ENCODE measurements at regions not wholly inside any gene's neighbourhood (a gene's known extent, or its start where the extent isn't known, plus 50 kb on each side); places are given as distances from the start of the nearest gene placed in this dataset.
A peak's percentile ranks its signal among the peaks of the same experiment; 100 is the strongest.

- WGBS, 2 donors, result 88 to 93% methylated on average over 6 of the region's 6 CpGs
- no peak for TF ChIP-seq POLR2A (IDR thresholded peaks at IDR 0.05)
- TF ChIP-seq, protein P1, sequence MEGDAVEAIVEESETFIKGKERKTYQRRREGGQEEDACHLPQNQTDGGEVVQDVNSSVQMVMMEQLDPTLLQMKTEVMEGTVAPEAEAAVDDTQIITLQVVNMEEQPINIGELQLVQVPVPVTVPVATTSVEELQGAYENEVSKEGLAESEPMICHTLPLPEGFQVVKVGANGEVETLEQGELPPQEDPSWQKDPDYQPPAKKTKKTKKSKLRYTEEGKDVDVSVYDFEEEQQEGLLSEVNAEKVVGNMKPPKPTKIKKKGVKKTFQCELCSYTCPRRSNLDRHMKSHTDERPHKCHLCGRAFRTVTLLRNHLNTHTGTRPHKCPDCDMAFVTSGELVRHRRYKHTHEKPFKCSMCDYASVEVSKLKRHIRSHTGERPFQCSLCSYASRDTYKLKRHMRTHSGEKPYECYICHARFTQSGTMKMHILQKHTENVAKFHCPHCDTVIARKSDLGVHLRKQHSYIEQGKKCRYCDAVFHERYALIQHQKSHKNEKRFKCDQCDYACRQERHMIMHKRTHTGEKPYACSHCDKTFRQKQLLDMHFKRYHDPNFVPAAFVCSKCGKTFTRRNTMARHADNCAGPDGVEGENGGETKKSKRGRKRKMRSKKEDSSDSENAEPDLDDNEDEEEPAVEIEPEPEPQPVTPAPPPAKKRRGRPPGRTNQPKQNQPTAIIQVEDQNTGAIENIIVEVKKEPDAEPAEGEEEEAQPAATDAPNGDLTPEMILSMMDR (IDR thresholded peaks at IDR 0.05), result no peak
- Histone ChIP-seq H3K4me1 (no peaks in the 10 kb centered on the region), H3K27me3 (no peaks in the 10 kb centered on the region), H3K36me3 (ENCODE audit: low read depth, missing control alignments) (no peaks in the 10 kb centered on the region), H3K4me3 (no peak overlapping the region), H3K9me3 (no peaks in the 10 kb centered on the region), H3K27ac (no peak overlapping the region)
- DNase-seq, result no peak
- intact Hi-C loops (cut with DNase I; ENCODE audit: low total_unique reads), result no loop called here
These were observed 120.3 kb downstream of the RDH14 start for GRCh38 chr2:18440141-18440661.

GRCh38 chr2:18439716-18440115, 120.7 kb downstream of the RDH14 start:
- DNase-seq, result no peak
- no peak for TF ChIP-seq POLR2A (IDR thresholded peaks at IDR 0.05)
- TF ChIP-seq, protein P1 (IDR thresholded peaks at IDR 0.05), result no peak
- Histone ChIP-seq H3K4me3 (no peak overlapping the region), H3K4me1 (no peaks in the 10 kb centered on the region), H3K36me3 (ENCODE audit: low read depth, missing control alignments) (no peaks in the 10 kb centered on the region), H3K9me3 (no peaks in the 10 kb centered on the region), H3K27ac (no peak overlapping the region), H3K27me3 (no peaks in the 10 kb centered on the region)
- intact Hi-C loops (cut with DNase I; ENCODE audit: low total_unique reads), result no loop called here
- WGBS, 2 donors, result 72 to 85% methylated on average over 3 of the region's 3 CpGs

GRCh38 chr2:18437909-18438308, 122.5 kb downstream of the RDH14 start:
- Histone ChIP-seq H3K27ac (no peak overlapping the region), H3K27me3 (no peaks in the 10 kb centered on the region), H3K36me3 (ENCODE audit: low read depth, missing control alignments) (no peaks in the 10 kb centered on the region), H3K4me1 (no peaks in the 10 kb centered on the region), H3K9me3 (no peaks in the 10 kb centered on the region), H3K4me3 (no peak overlapping the region)
- TF ChIP-seq POLR2A (IDR thresholded peaks at IDR 0.05), result no peak
- TF ChIP-seq, protein P1 (IDR thresholded peaks at IDR 0.05), result no peak
- WGBS, 2 donors, result 83 to 88% methylated on average over 2 of the region's 2 CpGs
- intact Hi-C loops (cut with DNase I; ENCODE audit: low total_unique reads), result no loop called here
- no peak for DNase-seq

DNA sequence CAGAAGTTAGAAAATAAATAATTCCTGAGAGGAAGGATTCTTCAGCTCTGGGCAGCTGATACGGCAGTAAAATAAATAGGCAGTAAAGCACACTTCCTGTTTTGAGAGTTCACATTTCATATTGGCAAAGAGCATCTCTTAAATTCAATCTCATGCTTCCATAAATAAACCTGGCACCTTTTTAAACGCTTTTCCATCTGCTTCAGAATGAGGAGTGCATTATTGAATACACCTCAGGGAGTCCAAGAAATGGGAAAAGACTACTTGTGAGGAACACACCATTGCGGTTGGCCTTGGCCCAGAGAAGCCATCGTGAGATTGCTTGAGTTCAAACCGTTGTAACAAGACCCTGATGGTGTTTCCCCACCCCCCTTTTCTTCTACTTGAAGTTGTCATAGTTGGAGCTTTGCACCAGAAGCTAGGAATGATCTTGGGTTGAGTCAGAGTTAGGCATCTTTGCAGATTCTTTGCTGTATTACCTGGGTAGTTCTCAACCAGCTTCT, 123.9 kb downstream of the RDH14 start:
- no peaks in the 10 kb centered on the region for H3K36me3 ChIP-seq (ENCODE audit: low read depth, missing control alignments)
- no peaks in the 10 kb centered on the region for H3K9me3 ChIP-seq
- H3K27ac ChIP-seq, result no peak overlapping the region
- H3K4me3 ChIP-seq, result no peak overlapping the region
- H3K4me1 ChIP-seq, result no peaks in the 10 kb centered on the region
- intact Hi-C loops (cut with DNase I; ENCODE audit: low total_unique reads), result no loop called here
- DNase-seq, result no peak
- WGBS, 2 donors, result 58 to 68% methylated on average over 5 of the region's 5 CpGs
- no peak for TF ChIP-seq POLR2A (IDR thresholded peaks at IDR 0.05)
- TF ChIP-seq, protein P1 (IDR thresholded peaks at IDR 0.05), result no peak
- H3K27me3 ChIP-seq, result no peaks in the 10 kb centered on the region

GRCh38 chr2:18435426-18436037, 124.9 kb downstream of the RDH14 start:
- no peak overlapping the region for H3K27ac ChIP-seq
- DNase-seq, result peak; percentile 55
- no peak overlapping the region for H3K4me3 ChIP-seq
- H3K27me3 ChIP-seq, result no peaks in the 10 kb centered on the region
- TF ChIP-seq, protein P1 (IDR thresholded peaks at IDR 0.05), result peak; percentile 41 to 65 (median 47)
- TF ChIP-seq POLR2A (IDR thresholded peaks at IDR 0.05), result no peak
- WGBS, 2 donors, result 60 to 62% methylated on average over 2 of the region's 2 CpGs
- intact Hi-C loops (cut with DNase I; ENCODE audit: low total_unique reads), result no loop called here
- no peaks in the 10 kb centered on the region for H3K4me1 ChIP-seq
- H3K36me3 ChIP-seq (ENCODE audit: low read depth, missing control alignments), result no peaks in the 10 kb centered on the region
- H3K9me3 ChIP-seq, result no peaks in the 10 kb centered on the region

Measured in testis (tissue), 2 donors.